T-helper 9 cell (primary cell): ENCODE measurements at regions not wholly inside any gene's neighbourhood (a gene's known extent, or its start where the extent isn't known, plus 50 kb on each side); places are given as distances from the start of the nearest gene placed in this dataset.
"Not testable (repeated sequence)": the region's sequence is repeated elsewhere in the genome, so short reads cannot be mapped to it uniquely, and the experiment has no call there.

Experiments
- DNase-seq: peaks from one replicate; pipeline ENCODE4 v3.0.0-alpha.2; 2020

- no peak for DNase-seq
These were observed 712.3 kb downstream of the PTPRU start for GRCh38 chr1:29948581-29948980.

- no peak for DNase-seq
These were observed 709.7 kb downstream of the PTPRU start for GRCh38 chr1:29946057-29946456.

GRCh38 chr1:29945426-29945825 lies 709.1 kb downstream of the PTPRU start:
- no peak for DNase-seq

- DNase-seq, result no peak
These were observed 708.1 kb downstream of the PTPRU start for GRCh38 chr1:29944253-29944905.

GRCh38 chr1:29943034-29943433 lies 706.7 kb downstream of the PTPRU start:
- no peak for DNase-seq

GRCh38 chr1:29939079-29939478 lies 702.8 kb downstream of the PTPRU start:
- DNase-seq, result no peak

GRCh38 chr1:29937356-29937755 lies 701.0 kb downstream of the PTPRU start:
- DNase-seq, result no peak

GRCh38 chr1:29936031-29936544 lies 699.8 kb downstream of the PTPRU start:
- no peak for DNase-seq

- no peak for DNase-seq
These were observed 698.0 kb downstream of the PTPRU start for GRCh38 chr1:29934255-29934772.

GRCh38 chr1:29933067-29933466 lies 696.7 kb downstream of the PTPRU start:
- no peak for DNase-seq

GRCh38 chr1:29932626-29933025 lies 696.3 kb downstream of the PTPRU start:
- no peak for DNase-seq

GRCh38 chr1:29931477-29932175 lies 695.3 kb downstream of the PTPRU start:
- no peak for DNase-seq

- no peak for DNase-seq
These were observed 688.7 kb downstream of the PTPRU start for GRCh38 chr1:29925058-29925457.

- no peak for DNase-seq
These were observed 687.7 kb downstream of the PTPRU start for GRCh38 chr1:29924017-29924431.

- DNase-seq, result no peak
These were observed 685.4 kb downstream of the PTPRU start for GRCh38 chr1:29921741-29922140.

- no peak for DNase-seq
These were observed 684.5 kb downstream of the PTPRU start for GRCh38 chr1:29920784-29921183.

GRCh38 chr1:29920316-29920715 lies 684.0 kb downstream of the PTPRU start:
- DNase-seq, result no peak

GRCh38 chr1:29919041-29919440 lies 682.7 kb downstream of the PTPRU start:
- not testable (repeated sequence) for DNase-seq

GRCh38 chr1:29916656-29917369 lies 680.5 kb downstream of the PTPRU start:
- no peak for DNase-seq

- no peak for DNase-seq
These were observed 678.6 kb downstream of the PTPRU start for GRCh38 chr1:29914936-29915335.

- no peak for DNase-seq
These were observed 676.1 kb downstream of the PTPRU start for GRCh38 chr1:29912425-29912824.

GRCh38 chr1:29909962-29910361 lies 673.6 kb downstream of the PTPRU start:
- no peak for DNase-seq

- no peak for DNase-seq
These were observed 671.3 kb downstream of the PTPRU start for GRCh38 chr1:29907596-29907995.
